Hepatocyte (in vitro differentiated cells): ENCODE measurements at regions not wholly inside any gene's neighbourhood (a gene's known extent, or its start where the extent isn't known, plus 50 kb on each side); places are given as distances from the start of the nearest gene placed in this dataset.

Experiments used
- DNase-seq: peaks from one replicate; pipeline ENCODE4 v3.0.0-alpha.2; 2016; ENCODE audit warnings: low spot score
- H2AFZ ChIP-seq: fragments of 200-600 bp; sonication (generic); 2 replicates; pipeline ENCODE4 v1.6.0; 2016; ENCODE audit warnings: antibody characterized with exemption, mild to moderate bottlenecking
- H3K27ac ChIP-seq: fragments of 200-600 bp; sonication (generic); 2 replicates; pipeline ENCODE4 v1.5.1; 2016; ENCODE audit warnings: mild to moderate bottlenecking
- H3K27me3 ChIP-seq: fragments of 200-600 bp; sonication (generic); 2 replicates; pipeline ENCODE4 v1.6.1; 2016
- H3K36me3 ChIP-seq: fragments of 200-600 bp; sonication (generic); replicated peaks from 2 replicates; pipeline ENCODE4 v1.5.1; 2016; ENCODE audit warnings: low read depth; ENCODE audit not compliant: insufficient read depth
- H3K4me1 ChIP-seq: fragments of 200-600 bp; sonication (generic); 2 replicates; pipeline ENCODE4 v1.5.1; 2016; ENCODE audit warnings: mild to moderate bottlenecking, moderate library complexity; ENCODE audit not compliant: insufficient read depth
- H3K4me2 ChIP-seq: fragments of 200-600 bp; sonication (generic); 2 replicates; pipeline ENCODE4 v1.6.0; 2016
- H3K4me3 ChIP-seq: fragments of 200-600 bp; sonication (generic); 2 replicates; pipeline ENCODE4 v1.5.1; 2016; ENCODE audit warnings: mild to moderate bottlenecking
- H3K79me2 ChIP-seq: fragments of 200-600 bp; sonication (generic); 2 replicates; pipeline ENCODE4 v1.6.0; 2017; ENCODE audit warnings: mild to moderate bottlenecking
- H3K9me2 ChIP-seq: fragments of 200-600 bp; sonication (generic); replicated peaks from 2 replicates; pipeline ENCODE4 v1.6.0; 2017; ENCODE audit warnings: mild to moderate bottlenecking; ENCODE audit not compliant: insufficient read depth
- H3K9me3 ChIP-seq: fragments of 200-600 bp; sonication (generic); 2 replicates; pipeline ENCODE4 v1.5.1; 2016; ENCODE audit warnings: low read depth, mild to moderate bottlenecking
- H4K20me1 ChIP-seq: fragments of 200-600 bp; sonication (generic); 2 replicates; pipeline ENCODE4 v1.6.0; 2016; ENCODE audit warnings: mild to moderate bottlenecking; ENCODE audit not compliant: insufficient read depth, poor library complexity, severe bottlenecking
- EZH2 ChIP-seq: fragments of 200-600 bp; sonication (generic); IDR thresholded peaks from 2 replicates; pipeline ENCODE4 v1.6.1; 2016; ENCODE audit warnings: antibody characterized with exemption, mild to moderate bottlenecking, borderline replicate concordance
- EZH2phosphoT487 ChIP-seq: fragments of 200-600 bp; sonication (generic); IDR thresholded peaks from one replicate; pipeline ENCODE4 v1.6.1; 2018; ENCODE audit warnings: antibody characterized with exemption, mild to moderate bottlenecking, low read depth, moderate library complexity; ENCODE audit not compliant: unreplicated experiment, severe bottlenecking
- WGBS: methylation state at CpG from one replicate; pipeline ENCODE4 v1.1.6; 2016; ENCODE audit warnings: low lambda C conversion rate; ENCODE audit errors: missing lambda C conversion rate; 5-methylcytosine and 5-hydroxymethylcytosine counted together
- TF ChIP-seq, protein P1 (sequence below): fragments of 200-600 bp; sonication (generic); IDR thresholded peaks from 2 replicates; pipeline ENCODE4 v1.5.1; 2016; ENCODE audit warnings: antibody characterized with exemption, mild to moderate bottlenecking; ENCODE audit not compliant: poor library complexity

DNA sequence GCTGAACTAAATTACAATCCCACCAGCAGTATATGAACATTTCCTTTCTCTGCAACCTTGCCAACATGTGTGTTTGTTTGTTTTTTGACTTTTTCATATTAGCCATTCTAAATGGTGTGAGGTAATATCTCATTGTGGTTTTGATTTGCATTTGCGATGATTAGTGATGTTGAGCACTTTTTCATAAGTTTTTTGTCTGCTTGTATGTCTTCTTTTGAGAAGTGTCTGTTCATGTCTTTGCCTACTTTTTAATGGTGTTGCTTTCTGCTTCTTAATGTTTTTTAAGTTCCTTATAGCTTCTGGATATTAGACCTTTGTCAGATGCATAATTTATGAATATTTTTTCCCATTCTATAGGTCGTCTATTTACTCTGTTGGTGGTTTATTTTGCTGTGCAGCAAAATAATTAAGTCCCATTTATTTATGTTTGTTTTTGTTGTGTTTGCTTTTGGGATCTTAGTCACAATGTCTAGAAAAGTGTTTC is 1262.9 kb downstream of the FSCB start:
- Histone ChIP-seq H3K4me3 (no peak overlapping the region), H3K27me3 (no peaks in the 10 kb centered on the region), H3K9me2 (no peaks in the 10 kb centered on the region), H2AFZ (no peak overlapping the region), H3K36me3 (no peaks in the 10 kb centered on the region), H3K4me2 (no peak overlapping the region), H3K4me1 (no peaks in the 10 kb centered on the region), H3K9me3 (no peaks in the 10 kb centered on the region), H3K27ac (no peak overlapping the region), H4K20me1 (no peaks in the 10 kb centered on the region), H3K79me2 (no peaks in the 10 kb centered on the region)
- 90% methylated on average over 2 of the region's 2 CpGs for WGBS
- no peak for DNase-seq
- no peak for TF ChIP-seq EZH2
- TF ChIP-seq EZH2phosphoT487 = no peak
- TF ChIP-seq, protein P1, sequence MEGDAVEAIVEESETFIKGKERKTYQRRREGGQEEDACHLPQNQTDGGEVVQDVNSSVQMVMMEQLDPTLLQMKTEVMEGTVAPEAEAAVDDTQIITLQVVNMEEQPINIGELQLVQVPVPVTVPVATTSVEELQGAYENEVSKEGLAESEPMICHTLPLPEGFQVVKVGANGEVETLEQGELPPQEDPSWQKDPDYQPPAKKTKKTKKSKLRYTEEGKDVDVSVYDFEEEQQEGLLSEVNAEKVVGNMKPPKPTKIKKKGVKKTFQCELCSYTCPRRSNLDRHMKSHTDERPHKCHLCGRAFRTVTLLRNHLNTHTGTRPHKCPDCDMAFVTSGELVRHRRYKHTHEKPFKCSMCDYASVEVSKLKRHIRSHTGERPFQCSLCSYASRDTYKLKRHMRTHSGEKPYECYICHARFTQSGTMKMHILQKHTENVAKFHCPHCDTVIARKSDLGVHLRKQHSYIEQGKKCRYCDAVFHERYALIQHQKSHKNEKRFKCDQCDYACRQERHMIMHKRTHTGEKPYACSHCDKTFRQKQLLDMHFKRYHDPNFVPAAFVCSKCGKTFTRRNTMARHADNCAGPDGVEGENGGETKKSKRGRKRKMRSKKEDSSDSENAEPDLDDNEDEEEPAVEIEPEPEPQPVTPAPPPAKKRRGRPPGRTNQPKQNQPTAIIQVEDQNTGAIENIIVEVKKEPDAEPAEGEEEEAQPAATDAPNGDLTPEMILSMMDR = no peak

DNA sequence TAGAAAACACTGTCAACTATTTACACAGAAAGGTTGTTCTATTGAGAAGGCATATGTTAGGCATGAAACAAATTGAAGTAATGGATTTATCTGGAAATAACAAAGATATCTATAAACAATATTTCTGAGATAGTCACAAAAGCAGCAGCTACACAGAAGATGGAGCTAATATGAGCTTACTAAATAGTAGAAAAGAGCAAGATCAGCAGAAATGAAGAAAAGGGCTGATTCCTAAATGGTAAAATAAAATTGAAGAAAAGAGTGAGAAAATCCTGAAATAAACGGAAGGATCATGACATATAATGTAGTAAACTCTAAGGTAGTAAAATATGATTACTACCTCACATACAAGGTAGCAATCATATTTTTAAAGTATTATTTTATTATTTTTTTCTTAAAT is 1263.9 kb downstream of the FSCB start:
- no peak overlapping the region for H3K4me3 ChIP-seq
- H3K4me1 ChIP-seq = no peaks in the 10 kb centered on the region
- H3K27me3 ChIP-seq = no peaks in the 10 kb centered on the region
- no peaks in the 10 kb centered on the region for H3K79me2 ChIP-seq
- no peak overlapping the region for H3K4me2 ChIP-seq
- DNase-seq = no peak
- no peaks in the 10 kb centered on the region for H3K36me3 ChIP-seq
- H3K9me2 ChIP-seq = no peaks in the 10 kb centered on the region
- no peaks in the 10 kb centered on the region for H4K20me1 ChIP-seq
- WGBS = 86% methylated on average over 1 of the region's 1 CpG
- TF ChIP-seq EZH2phosphoT487 (no peak), EZH2 (no peak)
- TF ChIP-seq, protein P1 = no peak
- no peak overlapping the region for H2AFZ ChIP-seq
- H3K9me3 ChIP-seq = no peaks in the 10 kb centered on the region
- H3K27ac ChIP-seq = no peak overlapping the region

DNA sequence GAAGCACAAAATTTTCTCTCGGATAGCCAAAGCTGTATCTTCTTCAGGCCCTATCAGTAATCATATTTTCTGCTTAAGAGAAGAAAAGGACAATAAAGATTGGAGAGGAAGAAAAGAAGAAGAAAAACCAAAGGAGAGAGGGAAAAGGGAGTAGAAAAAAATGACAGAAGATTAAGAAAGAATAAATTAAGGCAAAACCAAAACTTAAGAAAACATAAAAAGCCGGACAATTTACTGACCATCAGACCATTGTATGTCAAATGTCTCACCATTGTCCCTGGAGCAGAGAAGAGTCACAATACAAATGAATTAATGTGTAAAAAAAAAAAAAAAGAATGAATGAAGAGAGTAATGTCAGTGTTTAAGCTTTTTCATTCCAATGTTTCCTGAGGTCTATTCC is 1274.8 kb downstream of the FSCB start:
- H4K20me1 ChIP-seq = no peaks in the 10 kb centered on the region
- H3K9me2 ChIP-seq = no peaks in the 10 kb centered on the region
- TF ChIP-seq EZH2 = no peak
- no peak for TF ChIP-seq EZH2phosphoT487
- TF ChIP-seq, protein P1 = no peak
- H3K27ac ChIP-seq = no peak overlapping the region
- no peaks in the 10 kb centered on the region for H3K27me3 ChIP-seq
- H3K4me3 ChIP-seq = no peak overlapping the region
- no peaks in the 10 kb centered on the region for H3K9me3 ChIP-seq
- DNase-seq = no peak
- H3K79me2 ChIP-seq = no peaks in the 10 kb centered on the region
- WGBS = 94% methylated on average over 2 of the region's 2 CpGs
- no peak overlapping the region for H2AFZ ChIP-seq
- no peaks in the 10 kb centered on the region for H3K4me1 ChIP-seq
- H3K4me2 ChIP-seq = no peak overlapping the region
- no peaks in the 10 kb centered on the region for H3K36me3 ChIP-seq

DNA sequence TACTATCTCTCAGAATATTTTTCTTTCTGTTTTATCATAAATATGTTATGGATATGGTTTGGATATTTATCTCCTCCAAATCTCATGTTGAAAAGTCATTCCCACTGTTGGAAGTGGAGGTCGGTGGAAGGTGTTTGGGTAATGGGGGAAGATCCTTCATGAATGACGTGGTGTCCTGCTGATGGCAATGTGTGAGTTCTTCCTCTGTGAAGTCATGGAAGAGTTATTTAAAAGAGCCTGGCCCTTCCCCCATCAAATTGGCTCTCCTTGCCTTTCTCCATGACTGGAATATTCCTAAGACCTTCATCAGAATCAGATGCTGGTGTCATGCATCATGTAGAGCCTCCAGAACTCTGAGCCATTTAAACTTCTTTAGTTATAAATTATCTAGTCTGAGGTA is 1291.6 kb downstream of the FSCB start:
- Histone ChIP-seq H3K79me2 (no peaks in the 10 kb centered on the region), H2AFZ (no peak overlapping the region), H3K4me2 (no peak overlapping the region), H3K9me2 (no peaks in the 10 kb centered on the region), H3K27me3 (no peaks in the 10 kb centered on the region), H3K27ac (no peak overlapping the region), H3K4me1 (no peaks in the 10 kb centered on the region), H3K36me3 (no peaks in the 10 kb centered on the region), H4K20me1 (no peaks in the 10 kb centered on the region), H3K9me3 (no peaks in the 10 kb centered on the region), H3K4me3 (no peak overlapping the region)
- no peak for TF ChIP-seq EZH2
- TF ChIP-seq, protein P1 = no peak
- no peak for TF ChIP-seq EZH2phosphoT487
- no peak for DNase-seq
- WGBS = 79% methylated on average over 2 of the region's 2 CpGs
